GM12872 (cell line): ENCODE measurements at regions not wholly inside any gene's neighbourhood (a gene's known extent, or its start where the extent isn't known, plus 50 kb on each side); places are given as distances from the start of the nearest gene placed in this dataset.

Source experiments
- CTCF ChIP-seq: IDR thresholded peaks from 3 replicates; pipeline ENCODE4 v1.5.1; 2011; ENCODE audit warnings: low read depth, mild to moderate bottlenecking, low read length, moderate library complexity; ENCODE audit not compliant: insufficient read depth

GRCh38 chr2:213202011-213202410 lies 50.6 kb upstream of the IKZF2 start:
- TF ChIP-seq CTCF: no peak

GRCh38 chr2:213205944-213206343 lies 54.5 kb upstream of the IKZF2 start:
- TF ChIP-seq CTCF: no peak

GRCh38 chr2:213213186-213213585 lies 61.8 kb upstream of the IKZF2 start:
- TF ChIP-seq CTCF: no peak

GRCh38 chr2:213214209-213214608 lies 62.8 kb upstream of the IKZF2 start:
- no peak for TF ChIP-seq CTCF

- no peak for TF ChIP-seq CTCF
Observed at GRCh38 chr2:213216461-213216860, 65.0 kb upstream of the IKZF2 start.

- TF ChIP-seq CTCF: no peak
Observed at GRCh38 chr2:213219816-213220215, 64.4 kb upstream of the SPAG16 start.

GRCh38 chr2:213220967-213221603 lies 63.2 kb upstream of the SPAG16 start:
- TF ChIP-seq CTCF: peak; percentile 23; the same call in 2 of the 3 replicates
